Uterus (tissue), 2 donors: ENCODE measurements at regions not wholly inside any gene's neighbourhood (a gene's known extent, or its start where the extent isn't known, plus 50 kb on each side); places are given as distances from the start of the nearest gene placed in this dataset.

Experiments used
- POLR2A ChIP-seq, 2 donors: fragments of 450-650 bp; IDR thresholded peaks; one replicate each; pipeline ENCODE4 v1.6.1; 2016; ENCODE audit warnings: antibody characterized with exemption in 2 of 2, mild to moderate bottlenecking in 1 of 2, moderate library complexity in 1 of 2
- TF ChIP-seq, protein P1 (sequence below), 4 experiments: fragments of 200-600 bp in 2 of 4; fragments of 450-650 bp in 2 of 4; sonication (generic) in 2 of 4; IDR thresholded peaks; one replicate each; pipeline ENCODE4 v1.5.1; 2016 to 2019; ENCODE audit warnings: antibody characterized with exemption in 4 of 4, mild to moderate bottlenecking in 2 of 4, moderate library complexity in 1 of 4

DNA sequence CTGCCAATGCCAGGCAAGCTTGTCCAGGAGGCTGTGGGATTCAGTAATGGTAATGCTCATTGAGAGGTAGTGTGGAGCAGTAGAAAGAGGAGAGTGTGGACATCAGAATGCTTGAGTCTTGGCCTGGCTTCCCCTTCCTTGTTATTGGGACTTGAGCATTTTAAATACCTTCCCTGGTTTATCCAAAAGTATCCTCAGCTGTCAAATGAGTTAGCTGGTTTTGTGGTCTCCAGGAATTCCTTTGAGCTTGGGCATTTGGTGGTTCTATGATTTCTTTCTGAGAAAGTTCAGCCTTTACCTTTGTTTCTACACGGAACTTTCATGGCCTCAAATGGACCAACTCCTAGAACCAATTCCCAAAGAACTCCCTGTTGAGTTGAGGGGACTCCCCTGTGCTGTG lies 264.3 kb downstream of the PTEN start:
- TF ChIP-seq, protein P1, sequence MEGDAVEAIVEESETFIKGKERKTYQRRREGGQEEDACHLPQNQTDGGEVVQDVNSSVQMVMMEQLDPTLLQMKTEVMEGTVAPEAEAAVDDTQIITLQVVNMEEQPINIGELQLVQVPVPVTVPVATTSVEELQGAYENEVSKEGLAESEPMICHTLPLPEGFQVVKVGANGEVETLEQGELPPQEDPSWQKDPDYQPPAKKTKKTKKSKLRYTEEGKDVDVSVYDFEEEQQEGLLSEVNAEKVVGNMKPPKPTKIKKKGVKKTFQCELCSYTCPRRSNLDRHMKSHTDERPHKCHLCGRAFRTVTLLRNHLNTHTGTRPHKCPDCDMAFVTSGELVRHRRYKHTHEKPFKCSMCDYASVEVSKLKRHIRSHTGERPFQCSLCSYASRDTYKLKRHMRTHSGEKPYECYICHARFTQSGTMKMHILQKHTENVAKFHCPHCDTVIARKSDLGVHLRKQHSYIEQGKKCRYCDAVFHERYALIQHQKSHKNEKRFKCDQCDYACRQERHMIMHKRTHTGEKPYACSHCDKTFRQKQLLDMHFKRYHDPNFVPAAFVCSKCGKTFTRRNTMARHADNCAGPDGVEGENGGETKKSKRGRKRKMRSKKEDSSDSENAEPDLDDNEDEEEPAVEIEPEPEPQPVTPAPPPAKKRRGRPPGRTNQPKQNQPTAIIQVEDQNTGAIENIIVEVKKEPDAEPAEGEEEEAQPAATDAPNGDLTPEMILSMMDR (IDR thresholded peaks at IDR 0.05) = no peak
- no peak for TF ChIP-seq POLR2A (IDR thresholded peaks at IDR 0.05)
